Activated B cell treated with CpG ODN at 0.5 μM for 24 hours (primary cell): ENCODE measurements at regions not wholly inside any gene's neighbourhood (a gene's known extent, or its start where the extent isn't known, plus 50 kb on each side); places are given as distances from the start of the nearest gene placed in this dataset.

Source experiments
- ATAC-seq: fragments of 200-7000 bp; cut with Tn5 transposase; one replicate; pipeline ENCODE4 v1.10.0; 2021; ENCODE audit warnings: low read depth, mild to moderate bottlenecking, moderate library complexity
- CTCF ChIA-PET: fragments of 350-600 bp; sonication (Branson Sonifier 250); formaldehyde crosslinking; loops from one replicate; lab custom pipeline; 2021; ENCODE audit warnings: antibody characterized with exemption; lab: Charles Lee
- POLR2A ChIA-PET: fragments of 350-600 bp; sonication (Branson Sonifier 250); formaldehyde crosslinking; loops from one replicate; lab custom pipeline; 2021; ENCODE audit warnings: antibody characterized with exemption; lab: Charles Lee
- DNase-seq: peaks from one replicate; pipeline ENCODE4 v3.0.0; 2022
- H3K27ac Mint-ChIP-seq: one replicate; pipeline ENCODE4 v1.8.0; 2020; ENCODE audit warnings: mixed read lengths
- H3K27me3 Mint-ChIP-seq: one replicate; pipeline ENCODE4 v1.8.0; 2021; ENCODE audit warnings: mixed read lengths
- H3K36me3 Mint-ChIP-seq: one replicate; pipeline ENCODE4 v1.8.0; 2021; ENCODE audit warnings: low read depth, mixed read lengths
- H3K4me1 Mint-ChIP-seq: one replicate; pipeline ENCODE4 v1.8.0; 2021; ENCODE audit warnings: mixed read lengths
- H3K4me3 Mint-ChIP-seq: one replicate; pipeline ENCODE4 v1.8.0; 2020; ENCODE audit warnings: mild to moderate bottlenecking, mixed read lengths
- H3K9me3 Mint-ChIP-seq: one replicate; pipeline ENCODE4 v1.8.0; 2020; ENCODE audit warnings: mixed read lengths
- CTCF ChIP-seq: fragments of 200-600 bp; IDR thresholded peaks from one replicate; pipeline ENCODE4 v1.8.0; 2022; ENCODE audit warnings: antibody characterized with exemption, mild to moderate bottlenecking
- intact Hi-C: fragments of 100-400 bp; cut with micrococcal nuclease; formaldehyde crosslinking; loops from one replicate; pipeline ENCODE4 v1.15.1; 2024

DNA sequence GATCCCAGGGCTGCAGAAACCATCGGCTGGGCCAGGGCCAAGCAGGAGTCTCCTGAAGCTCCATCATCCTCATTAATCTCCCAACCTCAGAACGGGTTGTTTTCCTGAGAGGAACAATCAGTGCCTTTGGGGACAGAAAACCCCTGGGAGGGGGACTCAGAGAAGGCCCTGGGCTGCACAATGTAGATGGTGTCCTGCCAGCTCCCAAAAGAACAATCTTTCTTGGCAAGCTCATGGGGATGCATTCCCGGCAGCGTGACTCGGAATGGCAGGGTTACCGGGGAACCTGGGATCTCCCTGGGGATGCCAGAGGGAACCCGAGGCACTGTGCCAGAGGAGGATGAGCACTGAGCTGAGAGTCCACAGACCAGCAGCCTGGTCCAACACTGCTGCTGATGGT, 72.1 kb upstream of the ATP2B2 start:
- no peak for ATAC-seq
- Mint-ChIP-seq H3K27ac (no peak overlapping the region), H3K36me3 (no peaks in the 10 kb centered on the region), H3K4me3 (no peak overlapping the region), H3K4me1 (no peaks in the 10 kb centered on the region), H3K9me3 (no peaks in the 10 kb centered on the region), H3K27me3 (peaks cover 2% of the 10 kb centered on the region)
- CTCF ChIA-PET, result no interaction called here
- no peak for TF ChIP-seq CTCF
- POLR2A ChIA-PET, result no interaction called here
- intact Hi-C loops, result no loop called here
- no peak for DNase-seq

GRCh38 chr3:10580426-10580825, 75.0 kb upstream of the ATP2B2 start:
- H3K36me3 Mint-ChIP-seq, result no peaks in the 10 kb centered on the region
- peaks cover 12% of the 10 kb centered on the region for H3K27me3 Mint-ChIP-seq
- no peaks in the 10 kb centered on the region for H3K4me1 Mint-ChIP-seq
- intact Hi-C loops, result no loop called here
- no peak for DNase-seq
- CTCF ChIA-PET, result no interaction called here
- no peaks in the 10 kb centered on the region for H3K9me3 Mint-ChIP-seq
- POLR2A ChIA-PET, result no interaction called here
- no peak overlapping the region for H3K4me3 Mint-ChIP-seq
- TF ChIP-seq CTCF, result no peak
- ATAC-seq, result no peak
- H3K27ac Mint-ChIP-seq, result no peak overlapping the region

GRCh38 chr3:10581251-10581650, 75.9 kb upstream of the ATP2B2 start:
- CTCF ChIA-PET, result no interaction called here
- no peaks in the 10 kb centered on the region for H3K4me1 Mint-ChIP-seq
- no peaks in the 10 kb centered on the region for H3K36me3 Mint-ChIP-seq

DNA sequence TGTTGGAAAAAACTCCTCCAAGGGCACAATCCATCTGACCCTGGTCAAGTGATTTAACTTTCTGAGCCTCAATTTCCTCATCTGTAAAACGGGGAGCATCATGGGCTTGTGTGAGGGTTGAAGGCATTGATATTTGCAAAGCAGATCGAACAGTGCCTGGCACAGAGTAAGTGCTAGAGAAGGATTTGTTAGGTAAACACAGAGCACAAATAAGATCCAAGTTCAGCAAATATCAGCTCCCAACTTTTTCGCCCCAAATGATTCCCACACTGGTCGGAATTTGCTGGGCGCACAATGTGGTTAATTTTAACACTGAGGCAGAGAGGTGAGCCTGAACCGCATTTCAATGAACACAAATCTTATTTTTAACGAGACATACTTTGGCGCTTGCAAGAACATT, 76.3 kb upstream of the ATP2B2 start:
- ChIA-PET POLR2A (no interaction called here), CTCF (no interaction called here)
- no peaks in the 10 kb centered on the region for H3K9me3 Mint-ChIP-seq
- DNase-seq (no peak), ATAC-seq (no peak)
- H3K27me3 Mint-ChIP-seq, result peaks cover 17% of the 10 kb centered on the region
- H3K36me3 Mint-ChIP-seq, result no peaks in the 10 kb centered on the region
- no peak overlapping the region for H3K4me3 Mint-ChIP-seq
- H3K4me1 Mint-ChIP-seq, result no peaks in the 10 kb centered on the region
- no peak for TF ChIP-seq CTCF
- intact Hi-C loops, result no loop called here
- H3K27ac Mint-ChIP-seq, result no peak overlapping the region

More at GRCh38 chr3:10581251-10581650, 75.9 kb upstream of the ATP2B2 start:
- TF ChIP-seq CTCF, result no peak
- Mint-ChIP-seq H3K9me3 (no peaks in the 10 kb centered on the region), H3K27me3 (peaks cover 16% of the 10 kb centered on the region), H3K4me3 (no peak overlapping the region), H3K27ac (no peak overlapping the region)
- DNase-seq, result no peak
- ATAC-seq, result no peak
- intact Hi-C loops, result no loop called here
- POLR2A ChIA-PET, result no interaction called here

DNA sequence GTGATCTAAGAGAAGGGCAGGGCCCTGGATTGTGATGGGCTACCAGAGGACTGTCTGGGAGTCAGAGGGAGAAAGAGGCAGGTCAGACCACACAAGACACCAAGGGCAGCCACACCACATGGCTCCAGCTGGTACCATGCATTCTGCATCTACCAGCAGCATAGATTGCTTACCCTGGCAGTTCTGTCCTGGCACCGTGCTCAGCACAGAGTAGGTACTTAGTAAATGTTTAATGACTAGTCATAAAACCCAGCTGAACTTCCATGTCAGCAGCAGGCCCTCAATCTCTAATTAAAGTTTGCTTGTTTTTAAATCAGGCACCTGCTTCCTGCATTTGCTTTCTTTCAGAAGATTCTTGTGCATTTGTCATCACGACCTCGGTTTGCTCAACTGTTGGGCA, 77.3 kb upstream of the ATP2B2 start:
- H3K9me3 Mint-ChIP-seq, result no peaks in the 10 kb centered on the region
- intact Hi-C loops, result no loop called here
- no peak for ATAC-seq
- H3K27ac Mint-ChIP-seq, result no peak overlapping the region
- ChIA-PET CTCF (no interaction called here), POLR2A (no interaction called here)
- DNase-seq, result no peak
- H3K27me3 Mint-ChIP-seq, result peaks cover 18% of the 10 kb centered on the region
- no peaks in the 10 kb centered on the region for H3K4me1 Mint-ChIP-seq
- no peaks in the 10 kb centered on the region for H3K36me3 Mint-ChIP-seq
- no peak overlapping the region for H3K4me3 Mint-ChIP-seq
- TF ChIP-seq CTCF, result no peak
